ENCODE measurements at regions not wholly inside any gene's neighbourhood (a gene's known extent, or its start where the extent isn't known, plus 50 kb on each side); places are given as distances from the start of the nearest gene placed in this dataset.

- Mint-ChIP-seq H3K36me3 (peaks cover 11 to 18% of the 10 kb centered on the region in 2 donors), H3K27ac (no peak overlapping the region), H3K9me3 (peaks cover 0 to 8% of the 10 kb centered on the region in 2 donors)
- no peak for DNase-seq (ENCODE audit: low spot score in 2 of 2)
- no peak for ATAC-seq
Measured at GRCh38 chr9:91065231-91066041, 263.8 kb downstream of the SYK start.

- Mint-ChIP-seq H3K27ac (peak overlapping the region in 1 of 2 donors; percentile 19), H3K9me3 (peaks cover 0 to 8% of the 10 kb centered on the region in 2 donors), H3K36me3 (peaks cover 11 to 18% of the 10 kb centered on the region in 2 donors)
- ATAC-seq (no peak), DNase-seq (ENCODE audit: low spot score in 2 of 2) (no peak)
Measured at GRCh38 chr9:91066042-91066415, 264.4 kb downstream of the SYK start.

GRCh38 chr9:91066856-91067255 is 265.2 kb downstream of the SYK start:
- ATAC-seq (no peak), DNase-seq (ENCODE audit: low spot score in 2 of 2) (no peak)
- Mint-ChIP-seq H3K9me3 (peaks cover 0 to 8% of the 10 kb centered on the region in 2 donors), H3K36me3 (peaks cover 4 to 11% of the 10 kb centered on the region in 2 donors), H3K27ac (no peak overlapping the region)

- H3K27ac Mint-ChIP-seq: no peak overlapping the region
- no peak for ATAC-seq
- peaks cover 4 to 9% of the 10 kb centered on the region in 2 donors for H3K36me3 Mint-ChIP-seq
- DNase-seq (ENCODE audit: low spot score in 2 of 2): no peak
- peaks cover 0 to 8% of the 10 kb centered on the region in 2 donors for H3K9me3 Mint-ChIP-seq
Measured at GRCh38 chr9:91067306-91067860, 265.8 kb downstream of the SYK start.

- ATAC-seq: peak; percentile 97 to 99
- H3K9me3 Mint-ChIP-seq: peaks cover 0 to 8% of the 10 kb centered on the region in 2 donors
- peak; percentile 67 to 72 for DNase-seq (ENCODE audit: low spot score in 2 of 2)
Measured at GRCh38 chr9:91071184-91071990, 269.8 kb downstream of the SYK start.

GRCh38 chr9:91073049-91073810 is 271.6 kb downstream of the SYK start:
- DNase-seq (ENCODE audit: low spot score in 2 of 2): no peak
- H3K27ac Mint-ChIP-seq: no peak overlapping the region

More at GRCh38 chr9:91071184-91071990, 269.8 kb downstream of the SYK start:
- H3K27ac Mint-ChIP-seq: peak overlapping the region; percentile 83 to 93
- peaks cover 4 to 15% of the 10 kb centered on the region in 2 donors for H3K36me3 Mint-ChIP-seq

GRCh38 chr9:91073811-91074771 is 272.5 kb downstream of the SYK start:
- H3K9me3 Mint-ChIP-seq: peaks cover 0 to 8% of the 10 kb centered on the region in 2 donors
- no peak for ATAC-seq
- DNase-seq (ENCODE audit: low spot score in 2 of 2): no peak
- H3K36me3 Mint-ChIP-seq: peaks cover 4 to 15% of the 10 kb centered on the region in 2 donors
- peak overlapping the region in 1 of 2 donors; percentile 8 for H3K27ac Mint-ChIP-seq

More at GRCh38 chr9:91073049-91073810, 271.6 kb downstream of the SYK start:
- no peak for ATAC-seq
- Mint-ChIP-seq H3K36me3 (peaks cover 4 to 15% of the 10 kb centered on the region in 2 donors), H3K9me3 (peaks cover 0 to 8% of the 10 kb centered on the region in 2 donors)

- no peak overlapping the region for H3K27ac Mint-ChIP-seq
- ATAC-seq: no peak
- H3K36me3 Mint-ChIP-seq: peaks cover under 1 to 8% of the 10 kb centered on the region in 2 donors
- no peak for DNase-seq (ENCODE audit: low spot score in 2 of 2)
- H3K9me3 Mint-ChIP-seq: peaks cover 0 to 3% of the 10 kb centered on the region in 2 donors
Measured at GRCh38 chr9:91074866-91075265, 273.2 kb downstream of the SYK start.

- DNase-seq (ENCODE audit: low spot score in 2 of 2): no peak
- peaks cover 0 to 6% of the 10 kb centered on the region in 2 donors for H3K36me3 Mint-ChIP-seq
- no peak overlapping the region for H3K27ac Mint-ChIP-seq
- no peak for ATAC-seq
- peaks cover 0 to 6% of the 10 kb centered on the region in 2 donors for H3K9me3 Mint-ChIP-seq
Measured at GRCh38 chr9:91075279-91075678, 273.7 kb downstream of the SYK start.

GRCh38 chr9:91077624-91078368 is 276.2 kb downstream of the SYK start:
- peaks cover 0 to 9% of the 10 kb centered on the region in 2 donors for H3K9me3 Mint-ChIP-seq
- H3K27ac Mint-ChIP-seq: no peak overlapping the region
- peaks cover 3 to 6% of the 10 kb centered on the region in 2 donors for H3K36me3 Mint-ChIP-seq
- ATAC-seq: no peak
- DNase-seq (ENCODE audit: low spot score in 2 of 2): no peak

GRCh38 chr9:91078369-91078695 is 276.7 kb downstream of the SYK start:
- peaks cover 4 to 6% of the 10 kb centered on the region in 2 donors for H3K36me3 Mint-ChIP-seq
- no peak overlapping the region for H3K27ac Mint-ChIP-seq
- ATAC-seq (no peak), DNase-seq (ENCODE audit: low spot score in 2 of 2) (no peak)
- H3K9me3 Mint-ChIP-seq: peaks cover 0 to 10% of the 10 kb centered on the region in 2 donors

- peaks cover 6 to 18% of the 10 kb centered on the region in 2 donors for H3K9me3 Mint-ChIP-seq
- no peak overlapping the region for H3K27ac Mint-ChIP-seq
- ATAC-seq (no peak), DNase-seq (ENCODE audit: low spot score in 2 of 2) (no peak)
- peaks cover 4 to 11% of the 10 kb centered on the region in 2 donors for H3K36me3 Mint-ChIP-seq
Measured at GRCh38 chr9:91082731-91083130, 279.0 kb downstream of the AUH start.

- Mint-ChIP-seq H3K9me3 (peaks cover 6 to 21% of the 10 kb centered on the region in 2 donors), H3K36me3 (peaks cover 11 to 21% of the 10 kb centered on the region in 2 donors), H3K27ac (no peak overlapping the region)
- DNase-seq (ENCODE audit: low spot score in 2 of 2) (no peak), ATAC-seq (no peak)
Measured at GRCh38 chr9:91084896-91085516, 276.7 kb downstream of the AUH start.

- ATAC-seq (peak in 1 of 2 donors; percentile 67), DNase-seq (ENCODE audit: low spot score in 2 of 2) (no peak)
- peaks cover 11 to 21% of the 10 kb centered on the region in 2 donors for H3K36me3 Mint-ChIP-seq
- no peak overlapping the region for H3K27ac Mint-ChIP-seq
- peaks cover 6 to 19% of the 10 kb centered on the region in 2 donors for H3K9me3 Mint-ChIP-seq
Measured at GRCh38 chr9:91085517-91086291, 276.0 kb downstream of the AUH start.
